Spleen (tissue), 11 donors: ENCODE measurements at regions not wholly inside any gene's neighbourhood (a gene's known extent, or its start where the extent isn't known, plus 50 kb on each side); places are given as distances from the start of the nearest gene placed in this dataset.

Experiments
- DNase-seq: peaks from one replicate; pipeline ENCODE4 v3.0.0-alpha.2; 2020
- H3K27ac ChIP-seq, 8 donors: fragments of 200-600 bp; sonication (generic) in 7 of 8; 1 replicate in 4 of 8; 2 replicates in 4 of 8; pipeline versions ENCODE4 v1.5.0 to v1.8.0; 2016 to 2021; ENCODE audit warnings: inconsistent platforms in 4 of 8, mild to moderate bottlenecking in 4 of 8, moderate library complexity in 1 of 8
- H3K27me3 ChIP-seq, 7 donors: fragments of 200-600 bp; sonication (generic) in 6 of 7; replicated peaks in 1 of 7; 1 replicate in 4 of 7; 2 replicates in 3 of 7; pipeline versions ENCODE4 v1.5.0 to v1.8.0; 2016 to 2021; ENCODE audit warnings: inconsistent platforms in 3 of 7, mild to moderate bottlenecking in 1 of 7
- H3K36me3 ChIP-seq, 6 donors: fragments of 200-600 bp; sonication (generic) in 5 of 6; 1 replicate in 4 of 6; 2 replicates in 2 of 6; pipeline versions ENCODE4 v1.5.0 to v1.8.0; 2016 to 2021; ENCODE audit warnings: inconsistent platforms in 2 of 6
- H3K4me1 ChIP-seq, 6 donors: fragments of 200-600 bp; sonication (generic) in 5 of 6; 1 replicate in 3 of 6; 2 replicates in 3 of 6; pipeline versions ENCODE4 v1.5.0 to v1.8.0; 2016 to 2021; ENCODE audit warnings: inconsistent platforms in 3 of 6
- H3K4me3 ChIP-seq, 8 donors: fragments of 200-600 bp; sonication (generic) in 7 of 8; 1 replicate in 4 of 8; 2 replicates in 4 of 8; pipeline versions ENCODE4 v1.5.0 to v1.8.0; 2016 to 2021; ENCODE audit warnings: inconsistent platforms in 4 of 8, mild to moderate bottlenecking in 4 of 8, moderate library complexity in 2 of 8
- H3K9me3 ChIP-seq, 8 donors: fragments of 200-600 bp; sonication (generic) in 7 of 8; 1 replicate in 4 of 8; 2 replicates in 4 of 8; pipeline versions ENCODE4 v1.5.0 to v1.8.0; 2016 to 2021; ENCODE audit warnings: inconsistent platforms in 4 of 8
- POLR2A ChIP-seq, 3 donors: fragments of 450-650 bp; IDR thresholded peaks; one replicate each; pipeline ENCODE4 v1.5.1; 2017; ENCODE audit warnings: antibody characterized with exemption in 3 of 3, mild to moderate bottlenecking in 1 of 3
- POLR2AphosphoS5 ChIP-seq, 3 donors: sonication (generic); formaldehyde crosslinking; IDR thresholded peaks; one replicate each; pipeline ENCODE4 v1.5.1; 2017; ENCODE audit warnings: antibody characterized with exemption in 3 of 3
- WGBS, 5 donors: extraction: QIAGEN DNeasy Blood & Tissue Kit in 3 of 5; methylation state at CpG; one replicate each; pipeline versions ENCODE4 v1.1.5 to v1.1.7; 2013 to 2018; 5-methylcytosine and 5-hydroxymethylcytosine counted together
- intact Hi-C: fragments of 100-400 bp; cut with DNase I; formaldehyde crosslinking; loops from one replicate; pipeline ENCODE4 v1.15.0; 2023; ENCODE audit warnings: low total_unique reads
- TF ChIP-seq, protein P1 (sequence below), 11 experiments: fragments of 200-600 bp in 7 of 11; fragments of 450-650 bp in 4 of 11; sonication (generic) in 4 of 11; IDR thresholded peaks in 8 of 11; conservative IDR thresholded peaks in 3 of 11; 1 replicate in 7 of 11; 2 replicates in 4 of 11; pipeline versions ENCODE4 v1.4.0 to v1.8.0; 2016 to 2021; ENCODE audit warnings: antibody characterized with exemption in 11 of 11, inconsistent platforms in 4 of 11, mild to moderate bottlenecking in 1 of 11
- donor health status: healthy with polysubstance abuse.
- donor health status: DM: no; HTN: no; CAD: no; lungs with moderate emphysema.
- donor health status: DM: no; HTN: no; CAD: no.
- donor health status: Bipolar disorder and iron deficiency.
- donor health status: healthy.
- donor health status: DM: no; HTN: no; CAD: no.
- donor health status: DM: yes; HTN: yes; CAD: no.

DNA sequence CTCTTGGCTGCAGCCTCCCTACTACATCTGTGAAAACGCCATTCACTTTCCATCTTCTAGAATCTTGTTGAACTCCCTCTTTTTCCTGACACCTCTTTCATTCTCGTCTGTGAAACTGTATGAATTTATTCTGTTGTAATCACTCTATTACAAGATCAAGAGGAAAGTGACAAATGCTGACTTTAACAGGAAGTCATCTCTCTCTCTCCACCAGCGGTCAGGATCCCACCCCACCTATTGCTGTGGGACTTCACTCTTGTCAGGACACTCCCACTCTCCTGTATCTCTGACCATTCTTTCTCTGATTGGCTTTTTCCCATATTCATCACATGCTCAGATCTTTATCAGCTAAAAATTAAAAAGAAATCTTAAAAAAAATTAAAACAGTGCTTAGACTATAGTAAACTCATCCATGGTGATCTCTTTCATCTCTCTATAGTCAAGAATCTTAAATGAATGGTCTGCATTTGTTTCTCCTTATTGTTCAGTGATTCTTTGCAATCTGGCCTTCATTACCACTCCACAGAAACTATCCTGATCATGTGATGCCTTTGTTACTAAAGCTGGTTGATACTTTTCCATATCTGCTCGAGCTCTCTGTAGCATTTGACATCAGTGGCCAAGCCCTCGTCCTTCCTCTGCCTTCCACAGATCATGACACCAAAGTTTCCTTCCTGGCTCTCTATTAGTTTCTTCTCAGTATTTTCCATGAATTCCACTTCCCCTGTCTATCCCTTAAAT, 113.6 kb downstream of the UCHL5 start:
- WGBS, 5 donors, result 53 to 68% (median 60%) methylated on average over 5 of the region's 5 CpGs
- Histone ChIP-seq H3K27ac (no peak overlapping the region), H3K4me3 (no peak overlapping the region), H3K4me1 (no peaks in the 10 kb centered on the region), H3K27me3 (no peaks in the 10 kb centered on the region), H3K9me3 (no peaks in the 10 kb centered on the region), H3K36me3 (no peaks in the 10 kb centered on the region)
- intact Hi-C loops, result no loop called here
- TF ChIP-seq POLR2A (IDR thresholded peaks at IDR 0.05), result no peak
- TF ChIP-seq, protein P1, sequence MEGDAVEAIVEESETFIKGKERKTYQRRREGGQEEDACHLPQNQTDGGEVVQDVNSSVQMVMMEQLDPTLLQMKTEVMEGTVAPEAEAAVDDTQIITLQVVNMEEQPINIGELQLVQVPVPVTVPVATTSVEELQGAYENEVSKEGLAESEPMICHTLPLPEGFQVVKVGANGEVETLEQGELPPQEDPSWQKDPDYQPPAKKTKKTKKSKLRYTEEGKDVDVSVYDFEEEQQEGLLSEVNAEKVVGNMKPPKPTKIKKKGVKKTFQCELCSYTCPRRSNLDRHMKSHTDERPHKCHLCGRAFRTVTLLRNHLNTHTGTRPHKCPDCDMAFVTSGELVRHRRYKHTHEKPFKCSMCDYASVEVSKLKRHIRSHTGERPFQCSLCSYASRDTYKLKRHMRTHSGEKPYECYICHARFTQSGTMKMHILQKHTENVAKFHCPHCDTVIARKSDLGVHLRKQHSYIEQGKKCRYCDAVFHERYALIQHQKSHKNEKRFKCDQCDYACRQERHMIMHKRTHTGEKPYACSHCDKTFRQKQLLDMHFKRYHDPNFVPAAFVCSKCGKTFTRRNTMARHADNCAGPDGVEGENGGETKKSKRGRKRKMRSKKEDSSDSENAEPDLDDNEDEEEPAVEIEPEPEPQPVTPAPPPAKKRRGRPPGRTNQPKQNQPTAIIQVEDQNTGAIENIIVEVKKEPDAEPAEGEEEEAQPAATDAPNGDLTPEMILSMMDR (IDR thresholded peaks at IDR 0.05 in 8 of 11, conservative IDR thresholded peaks at IDR 0.05 in 3 of 11), result no peak
- no peak for TF ChIP-seq POLR2AphosphoS5 (IDR thresholded peaks at IDR 0.05)
- DNase-seq, result no peak

DNA sequence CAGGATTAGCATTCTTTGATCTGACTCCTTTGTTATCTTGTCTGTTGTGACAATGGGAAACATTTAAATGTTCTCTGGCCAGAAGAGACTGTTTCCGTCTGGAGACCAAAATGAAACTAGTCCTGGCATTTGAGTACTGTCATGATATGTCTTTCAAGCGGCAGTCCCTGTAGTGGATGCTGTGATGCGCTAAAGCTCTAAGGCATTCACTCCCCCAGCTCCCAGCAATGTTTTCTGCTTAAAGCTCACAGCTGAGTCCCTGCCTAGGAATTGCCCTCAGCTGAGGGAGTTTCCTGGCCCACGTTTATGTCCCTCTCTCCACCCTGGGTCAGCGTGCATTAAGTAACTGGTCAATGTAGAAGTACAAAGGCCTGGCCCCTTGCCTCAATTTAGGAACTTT, 109.4 kb downstream of the UCHL5 start:
- TF ChIP-seq POLR2AphosphoS5 (IDR thresholded peaks at IDR 0.05) (no peak), POLR2A (IDR thresholded peaks at IDR 0.05) (no peak)
- TF ChIP-seq, protein P1 (IDR thresholded peaks at IDR 0.05 in 8 of 11, conservative IDR thresholded peaks at IDR 0.05 in 3 of 11), result no peak
- DNase-seq, result no peak
- intact Hi-C loops, result no loop called here
- no peaks in the 10 kb centered on the region for H3K27me3 ChIP-seq
- H3K4me3 ChIP-seq, result no peak overlapping the region
- 76 to 87% (median 83%) methylated on average over 5 of the region's 5 CpGs for WGBS, 5 donors
- peaks cover 0 to 9% (median 0%) of the 10 kb centered on the region in 6 donors for H3K4me1 ChIP-seq
- H3K27ac ChIP-seq, result no peak overlapping the region
- no peaks in the 10 kb centered on the region for H3K36me3 ChIP-seq
- no peaks in the 10 kb centered on the region for H3K9me3 ChIP-seq

DNA sequence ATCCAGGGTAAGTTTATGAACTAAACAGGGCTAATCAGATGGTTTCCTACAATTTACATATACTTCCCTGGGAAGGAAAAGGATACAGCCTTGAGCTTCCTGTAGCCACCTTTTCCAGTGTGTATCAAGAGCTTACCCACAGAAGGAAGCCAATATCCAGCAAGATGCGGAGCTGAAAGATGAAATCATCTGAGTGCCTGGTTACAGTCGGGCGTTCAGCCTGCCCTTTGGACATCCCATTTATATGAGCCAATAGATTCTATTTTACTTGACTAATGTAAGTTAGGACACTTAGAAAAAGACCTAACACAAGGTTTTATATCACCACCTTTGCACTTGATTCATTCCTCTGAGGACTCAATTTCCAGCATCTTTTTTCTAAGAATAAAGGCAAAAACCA, 108.2 kb downstream of the UCHL5 start:
- no peaks in the 10 kb centered on the region for H3K27me3 ChIP-seq
- intact Hi-C loops, result no loop called here
- WGBS, 5 donors, result 83 to 96% (median 92%) methylated on average over 3 of the region's 3 CpGs

More for the DNA sequence above, 108.2 kb downstream of the UCHL5 start:
- Histone ChIP-seq H3K9me3 (no peaks in the 10 kb centered on the region), H3K36me3 (no peaks in the 10 kb centered on the region), H3K27ac (no peak overlapping the region), H3K4me1 (peaks cover 0 to 9% (median 0%) of the 10 kb centered on the region in 6 donors), H3K4me3 (no peak overlapping the region)
- no peak for DNase-seq
- TF ChIP-seq, protein P1 (IDR thresholded peaks at IDR 0.05 in 8 of 11, conservative IDR thresholded peaks at IDR 0.05 in 3 of 11), result no peak
- no peak for TF ChIP-seq POLR2A (IDR thresholded peaks at IDR 0.05)
- TF ChIP-seq POLR2AphosphoS5 (IDR thresholded peaks at IDR 0.05), result no peak
